ENCODE measurements at regions not wholly inside any gene's neighbourhood (a gene's known extent, or its start where the extent isn't known, plus 50 kb on each side); places are given as distances from the start of the nearest gene placed in this dataset.

DNA sequence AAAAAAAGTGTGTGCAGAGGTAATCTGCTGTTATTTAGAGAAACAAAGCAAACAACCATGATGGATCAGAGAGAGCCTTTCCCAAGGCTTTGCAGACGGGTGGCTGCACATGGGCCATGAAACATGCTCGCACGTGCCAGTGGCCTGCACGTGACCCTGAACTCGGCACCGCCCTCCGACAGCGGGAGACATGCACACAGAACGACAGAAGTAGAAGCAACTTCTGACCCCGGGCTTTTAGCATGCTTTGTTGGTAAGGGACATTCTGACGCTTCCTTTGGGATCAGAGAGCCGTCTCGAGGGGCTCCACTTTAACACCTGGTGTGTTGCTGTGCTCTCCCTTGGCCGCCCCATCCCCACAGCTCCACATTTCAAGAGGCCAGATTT is 112.5 kb downstream of the KCNF1 start:
- DNase-seq (ENCODE audit: low spot score in 2 of 2): peak in 1 of 2 donors; percentile 42
- TF ChIP-seq, protein P1, sequence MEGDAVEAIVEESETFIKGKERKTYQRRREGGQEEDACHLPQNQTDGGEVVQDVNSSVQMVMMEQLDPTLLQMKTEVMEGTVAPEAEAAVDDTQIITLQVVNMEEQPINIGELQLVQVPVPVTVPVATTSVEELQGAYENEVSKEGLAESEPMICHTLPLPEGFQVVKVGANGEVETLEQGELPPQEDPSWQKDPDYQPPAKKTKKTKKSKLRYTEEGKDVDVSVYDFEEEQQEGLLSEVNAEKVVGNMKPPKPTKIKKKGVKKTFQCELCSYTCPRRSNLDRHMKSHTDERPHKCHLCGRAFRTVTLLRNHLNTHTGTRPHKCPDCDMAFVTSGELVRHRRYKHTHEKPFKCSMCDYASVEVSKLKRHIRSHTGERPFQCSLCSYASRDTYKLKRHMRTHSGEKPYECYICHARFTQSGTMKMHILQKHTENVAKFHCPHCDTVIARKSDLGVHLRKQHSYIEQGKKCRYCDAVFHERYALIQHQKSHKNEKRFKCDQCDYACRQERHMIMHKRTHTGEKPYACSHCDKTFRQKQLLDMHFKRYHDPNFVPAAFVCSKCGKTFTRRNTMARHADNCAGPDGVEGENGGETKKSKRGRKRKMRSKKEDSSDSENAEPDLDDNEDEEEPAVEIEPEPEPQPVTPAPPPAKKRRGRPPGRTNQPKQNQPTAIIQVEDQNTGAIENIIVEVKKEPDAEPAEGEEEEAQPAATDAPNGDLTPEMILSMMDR (IDR thresholded peaks at IDR 0.05): no peak
- no peak for TF ChIP-seq POLR2A (IDR thresholded peaks at IDR 0.05)
- no peak overlapping the region for H3K4me3 ChIP-seq (ENCODE audit: low read depth, poor library complexity, severe bottlenecking)
- intact Hi-C loops (cut with DNase I; ENCODE audit: low total_unique reads): no loop called here
- WGBS, 2 donors: 24 to 28% methylated on average over 14 of the region's 14 CpGs

- peak in 1 of 2 donors; percentile 37 for DNase-seq (ENCODE audit: low spot score in 2 of 2)
- 85 to 91% methylated on average over 7 of the region's 7 CpGs for WGBS, 2 donors
- intact Hi-C loops (cut with DNase I; ENCODE audit: low total_unique reads): no loop called here
- TF ChIP-seq, protein P1 (IDR thresholded peaks at IDR 0.05): no peak
- TF ChIP-seq POLR2A (IDR thresholded peaks at IDR 0.05): no peak
- no peak overlapping the region for H3K4me3 ChIP-seq (ENCODE audit: low read depth, poor library complexity, severe bottlenecking)
These were observed 113.0 kb downstream of the KCNF1 start for GRCh38 chr2:11024687-11025086.

DNA sequence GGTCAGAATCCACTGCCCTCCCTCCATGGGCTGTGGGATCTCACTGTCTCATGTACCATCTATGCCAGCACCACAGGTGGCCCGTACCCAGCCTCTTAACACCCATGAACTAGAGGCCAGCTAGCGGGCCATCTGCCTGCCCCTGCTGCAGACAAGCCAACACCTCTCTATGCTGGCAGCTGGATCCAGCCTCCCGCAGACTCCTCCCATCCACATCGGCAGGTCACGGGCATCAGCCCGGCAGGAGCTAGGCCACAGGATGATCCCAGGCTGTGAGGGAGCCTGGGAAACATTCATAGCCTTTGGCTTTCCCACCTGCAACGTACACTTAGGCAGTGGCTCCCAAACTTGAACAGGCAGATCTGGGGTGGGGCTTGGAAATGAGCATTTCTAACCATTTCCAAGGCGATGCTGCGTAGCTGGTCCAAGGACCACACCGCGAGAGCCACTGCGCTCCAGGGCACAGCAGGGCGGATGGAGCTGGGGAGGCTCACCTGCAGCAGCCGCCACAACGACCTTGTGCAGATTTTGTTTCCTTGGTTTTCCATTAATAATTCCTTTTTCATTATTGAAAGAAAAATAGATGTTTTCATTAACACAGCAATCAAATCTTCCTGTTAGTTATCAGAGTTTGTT is 114.7 kb downstream of the KCNF1 start:
- TF ChIP-seq, protein P1 (IDR thresholded peaks at IDR 0.05): no peak
- no peak for TF ChIP-seq POLR2A (IDR thresholded peaks at IDR 0.05)
- intact Hi-C loops (cut with DNase I; ENCODE audit: low total_unique reads): no loop called here
- DNase-seq (ENCODE audit: low spot score in 2 of 2): peak in 1 of 2 donors; percentile 66
- no peak overlapping the region for H3K4me3 ChIP-seq (ENCODE audit: low read depth, poor library complexity, severe bottlenecking)
- 91% methylated on average over 15 of the region's 15 CpGs for WGBS, 2 donors

GRCh38 chr2:11027195-11027594 is 115.5 kb downstream of the KCNF1 start:
- TF ChIP-seq POLR2A (IDR thresholded peaks at IDR 0.05): no peak
- TF ChIP-seq, protein P1 (IDR thresholded peaks at IDR 0.05): no peak
- peak in 1 of 2 donors; percentile 37 for DNase-seq (ENCODE audit: low spot score in 2 of 2)
- WGBS, 2 donors: 91 to 95% methylated on average over 7 of the region's 7 CpGs

DNA sequence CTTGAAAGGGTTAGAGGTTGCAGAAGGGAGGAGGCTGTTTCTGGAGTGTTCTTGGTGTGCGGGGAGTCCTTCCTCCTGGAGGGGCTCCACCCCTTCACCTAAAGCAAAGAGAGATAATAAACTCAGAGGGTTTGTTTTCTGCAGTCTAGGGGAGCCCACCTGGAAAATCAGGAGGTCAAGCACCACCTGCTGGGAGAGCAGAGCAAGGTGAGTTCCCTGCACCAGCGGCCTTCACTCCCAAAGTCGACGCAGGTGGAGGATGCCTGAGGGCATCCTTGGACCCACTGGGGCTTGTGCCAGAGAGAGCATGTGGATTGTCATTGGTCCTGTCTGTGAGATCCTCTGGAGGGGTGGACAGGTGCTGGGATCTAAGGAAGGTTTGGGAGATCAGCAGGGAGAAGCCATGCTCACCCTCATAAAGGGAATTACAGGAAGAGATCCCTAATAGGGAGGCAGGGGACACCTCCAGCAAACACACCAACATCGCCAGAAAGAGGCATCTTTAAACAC is 116.7 kb downstream of the KCNF1 start:
- WGBS, 2 donors: 73 to 79% methylated on average over 5 of the region's 5 CpGs
- peak in 1 of 2 donors; percentile 49 for DNase-seq (ENCODE audit: low spot score in 2 of 2)
- intact Hi-C loops (cut with DNase I; ENCODE audit: low total_unique reads): no loop called here
- H3K4me3 ChIP-seq (ENCODE audit: low read depth, poor library complexity, severe bottlenecking): no peak overlapping the region
- no peak for TF ChIP-seq POLR2A (IDR thresholded peaks at IDR 0.05)
- TF ChIP-seq, protein P1 (IDR thresholded peaks at IDR 0.05): no peak

More at GRCh38 chr2:11027195-11027594, 115.5 kb downstream of the KCNF1 start:
- intact Hi-C loops (cut with DNase I; ENCODE audit: low total_unique reads): no loop called here
- no peak overlapping the region for H3K4me3 ChIP-seq (ENCODE audit: low read depth, poor library complexity, severe bottlenecking)

DNA sequence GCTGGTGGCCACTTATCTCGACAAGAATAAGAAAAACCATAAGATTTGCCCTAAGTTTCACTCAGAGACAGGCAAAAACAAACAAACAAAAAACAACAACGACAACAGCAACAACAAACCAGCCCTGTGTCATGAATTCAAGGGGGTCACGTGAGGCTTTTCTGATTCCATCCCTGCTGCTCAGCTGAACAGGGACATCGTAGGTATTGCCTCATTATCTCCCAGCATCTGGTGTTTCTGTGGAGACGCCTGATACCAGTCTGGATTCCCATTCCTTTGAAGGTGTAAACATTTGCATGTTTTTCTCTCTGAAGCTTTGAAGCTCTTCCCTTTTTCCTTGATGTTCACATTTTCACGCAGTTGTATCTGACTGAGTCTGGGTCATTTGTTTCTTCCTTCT is 117.4 kb downstream of the KCNF1 start:
- DNase-seq (ENCODE audit: low spot score in 2 of 2): peak in 1 of 2 donors; percentile 52
- WGBS, 2 donors: 82 to 83% methylated on average over 6 of the region's 6 CpGs
- H3K4me3 ChIP-seq (ENCODE audit: low read depth, poor library complexity, severe bottlenecking): no peak overlapping the region
- TF ChIP-seq, protein P1 (IDR thresholded peaks at IDR 0.05): no peak
- TF ChIP-seq POLR2A (IDR thresholded peaks at IDR 0.05): no peak
- intact Hi-C loops (cut with DNase I; ENCODE audit: low total_unique reads): no loop called here
